ENCODE measurements at regions not wholly inside any gene's neighbourhood (a gene's known extent, or its start where the extent isn't known, plus 50 kb on each side); places are given as distances from the start of the nearest gene placed in this dataset.
A peak's percentile ranks its signal among the peaks of the same experiment; 100 is the strongest.

GRCh38 chr4:124209211-124209610, 503.3 kb downstream of the ANKRD50 start:
- no peaks in the 10 kb centered on the region for H3K36me3 Mint-ChIP-seq
- no peaks in the 10 kb centered on the region for H3K4me1 Mint-ChIP-seq (ENCODE audit: low read depth)

DNA sequence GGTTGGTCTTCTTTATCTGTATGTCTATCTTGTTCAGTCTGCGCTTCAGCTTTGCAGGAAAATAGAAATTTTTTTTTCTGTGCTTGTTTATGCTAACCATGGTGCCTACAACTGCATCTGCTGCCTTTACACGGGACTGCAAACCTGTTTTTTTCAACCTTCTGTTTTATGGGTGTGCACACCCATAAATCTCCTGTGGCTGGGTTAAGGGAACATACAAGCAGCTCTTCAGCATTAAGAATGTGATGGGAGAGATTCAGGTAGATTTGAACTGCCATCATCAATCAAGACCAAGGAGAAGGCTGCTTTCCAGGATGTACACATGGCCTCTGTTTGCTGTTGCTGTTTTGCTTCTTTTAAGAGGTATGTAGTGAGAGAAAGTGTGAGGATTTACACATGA, 502.9 kb downstream of the ANKRD50 start:
- no peaks in the 10 kb centered on the region for H3K27me3 Mint-ChIP-seq
- no peak overlapping the region for H3K27ac Mint-ChIP-seq
- no peaks in the 10 kb centered on the region for H3K9me3 Mint-ChIP-seq (ENCODE audit: low read depth)
- no peaks in the 10 kb centered on the region for H3K36me3 Mint-ChIP-seq
- H3K4me3 Mint-ChIP-seq, result no peak overlapping the region
- no peaks in the 10 kb centered on the region for H3K4me1 Mint-ChIP-seq (ENCODE audit: low read depth)

More at GRCh38 chr4:124209211-124209610, 503.3 kb downstream of the ANKRD50 start:
- H3K27me3 Mint-ChIP-seq, result no peaks in the 10 kb centered on the region
- H3K4me3 Mint-ChIP-seq, result no peak overlapping the region
- no peak overlapping the region for H3K27ac Mint-ChIP-seq
- no peaks in the 10 kb centered on the region for H3K9me3 Mint-ChIP-seq (ENCODE audit: low read depth)

DNA sequence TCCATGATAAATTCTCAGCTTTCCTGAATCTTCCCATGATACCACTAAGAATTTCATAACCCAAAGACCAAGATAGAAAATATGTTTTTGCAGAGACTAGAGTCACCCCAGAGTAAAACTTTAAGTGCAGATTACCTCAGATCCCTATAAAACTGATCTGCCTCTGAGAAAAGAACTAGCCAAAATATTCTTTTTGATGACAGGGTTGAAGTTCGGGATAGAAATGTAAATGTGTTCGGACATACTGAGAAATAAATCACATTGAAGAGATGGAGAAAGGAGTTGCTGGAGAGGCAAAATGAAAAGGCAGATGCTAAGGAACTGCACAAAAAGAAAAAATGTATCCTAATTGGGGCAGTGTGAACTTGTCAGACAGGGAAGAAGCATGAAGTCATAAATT, 501.8 kb downstream of the ANKRD50 start:
- Mint-ChIP-seq H3K27me3 (no peaks in the 10 kb centered on the region), H3K36me3 (no peaks in the 10 kb centered on the region), H3K4me3 (no peak overlapping the region), H3K4me1 (ENCODE audit: low read depth) (no peaks in the 10 kb centered on the region), H3K27ac (no peak overlapping the region), H3K9me3 (ENCODE audit: low read depth) (no peaks in the 10 kb centered on the region)

- Mint-ChIP-seq H3K36me3 (no peaks in the 10 kb centered on the region), H3K9me3 (ENCODE audit: low read depth) (no peaks in the 10 kb centered on the region), H3K4me3 (no peak overlapping the region), H3K27ac (no peak overlapping the region), H3K27me3 (no peaks in the 10 kb centered on the region), H3K4me1 (ENCODE audit: low read depth) (no peaks in the 10 kb centered on the region)
Observed at GRCh38 chr4:124212815-124213630, 499.5 kb downstream of the ANKRD50 start.

- no peaks in the 10 kb centered on the region for H3K4me1 Mint-ChIP-seq (ENCODE audit: low read depth)
Observed at GRCh38 chr4:124219389-124219788, 493.1 kb downstream of the ANKRD50 start.

DNA sequence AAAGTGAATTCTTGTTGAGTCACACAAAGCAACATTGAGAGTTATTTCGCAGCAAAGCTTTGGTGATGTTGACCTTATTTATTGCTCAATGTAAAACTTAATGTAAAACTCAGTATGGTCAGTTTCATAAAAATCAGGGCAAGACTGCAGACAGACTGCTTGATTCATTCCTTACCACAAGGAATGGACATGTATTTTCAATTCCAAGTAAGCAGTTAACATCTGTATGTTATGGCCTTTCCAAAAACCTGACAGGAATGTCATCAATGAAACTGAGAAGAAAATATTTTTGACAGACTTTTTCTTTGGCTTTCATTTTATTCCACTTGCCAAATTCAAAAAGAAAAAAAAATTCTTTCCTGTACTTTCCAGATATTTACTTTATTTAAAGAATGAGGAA, 488.3 kb downstream of the ANKRD50 start:
- Mint-ChIP-seq H3K9me3 (ENCODE audit: low read depth) (peaks cover 4% of the 10 kb centered on the region), H3K4me1 (ENCODE audit: low read depth) (no peaks in the 10 kb centered on the region), H3K27me3 (no peaks in the 10 kb centered on the region), H3K4me3 (no peak overlapping the region), H3K27ac (no peak overlapping the region), H3K36me3 (no peaks in the 10 kb centered on the region)

More at GRCh38 chr4:124219389-124219788, 493.1 kb downstream of the ANKRD50 start:
- H3K27ac Mint-ChIP-seq, result no peak overlapping the region
- H3K27me3 Mint-ChIP-seq, result no peaks in the 10 kb centered on the region
- H3K36me3 Mint-ChIP-seq, result no peaks in the 10 kb centered on the region
- H3K9me3 Mint-ChIP-seq (ENCODE audit: low read depth), result no peaks in the 10 kb centered on the region
- H3K4me3 Mint-ChIP-seq, result no peak overlapping the region

DNA sequence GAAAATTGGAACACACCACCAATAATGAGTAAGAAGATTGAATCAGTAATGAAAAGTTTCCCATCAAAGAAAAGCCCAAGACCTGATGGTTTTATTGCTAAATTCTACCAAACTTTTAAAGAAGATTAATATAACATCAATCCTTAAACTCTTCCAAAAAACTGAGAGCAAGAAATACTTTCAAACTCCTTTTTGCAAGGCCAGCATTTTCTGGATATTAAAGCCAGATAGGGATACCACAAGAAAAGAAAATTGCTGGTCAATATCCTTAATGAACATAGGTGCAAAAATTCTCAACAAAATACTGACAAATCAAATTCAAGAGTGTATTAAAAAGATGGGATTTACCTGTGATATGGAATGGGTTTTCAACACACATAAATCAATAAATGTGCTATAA, 484.6 kb downstream of the ANKRD50 start:
- peaks cover 6% of the 10 kb centered on the region for H3K9me3 Mint-ChIP-seq (ENCODE audit: low read depth)
- no peaks in the 10 kb centered on the region for H3K36me3 Mint-ChIP-seq
- H3K27ac Mint-ChIP-seq, result no peak overlapping the region
- H3K4me1 Mint-ChIP-seq (ENCODE audit: low read depth), result no peaks in the 10 kb centered on the region
- H3K27me3 Mint-ChIP-seq, result no peaks in the 10 kb centered on the region
- no peak overlapping the region for H3K4me3 Mint-ChIP-seq

DNA sequence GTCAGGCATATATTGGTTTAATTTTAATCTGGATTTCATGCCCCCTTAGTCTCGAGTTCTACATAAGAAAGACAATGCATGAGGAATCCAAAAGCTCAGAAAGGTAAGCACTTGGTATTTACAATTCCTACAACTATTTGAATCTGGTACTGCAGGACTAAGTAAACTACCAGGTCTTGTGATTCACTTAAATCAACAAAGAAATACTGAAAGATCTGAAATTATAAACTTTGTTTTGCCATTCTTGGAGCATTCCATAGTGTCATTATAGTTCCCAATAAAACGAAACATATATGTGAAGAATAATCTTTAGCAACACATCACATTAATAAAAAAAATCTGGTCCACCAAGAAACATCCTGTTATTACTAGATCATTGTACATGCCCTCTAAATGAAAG, 482.3 kb downstream of the ANKRD50 start:
- H3K27me3 Mint-ChIP-seq, result no peaks in the 10 kb centered on the region
- H3K36me3 Mint-ChIP-seq, result no peaks in the 10 kb centered on the region
- H3K27ac Mint-ChIP-seq, result no peak overlapping the region
- H3K4me3 Mint-ChIP-seq, result no peak overlapping the region
- no peaks in the 10 kb centered on the region for H3K4me1 Mint-ChIP-seq (ENCODE audit: low read depth)
- peaks cover 6% of the 10 kb centered on the region for H3K9me3 Mint-ChIP-seq (ENCODE audit: low read depth)

- Mint-ChIP-seq H3K27me3 (peaks cover 2% of the 10 kb centered on the region), H3K27ac (no peak overlapping the region), H3K4me1 (ENCODE audit: low read depth) (no peaks in the 10 kb centered on the region), H3K36me3 (no peaks in the 10 kb centered on the region), H3K4me3 (no peak overlapping the region), H3K9me3 (ENCODE audit: low read depth) (peaks cover 3% of the 10 kb centered on the region)
Observed at GRCh38 chr4:124234771-124235170, 477.8 kb downstream of the ANKRD50 start.

- H3K27me3 Mint-ChIP-seq, result peaks cover 2% of the 10 kb centered on the region
- H3K9me3 Mint-ChIP-seq (ENCODE audit: low read depth), result no peaks in the 10 kb centered on the region
- no peak overlapping the region for H3K4me3 Mint-ChIP-seq
- H3K36me3 Mint-ChIP-seq, result no peaks in the 10 kb centered on the region
- H3K4me1 Mint-ChIP-seq (ENCODE audit: low read depth), result no peaks in the 10 kb centered on the region
- H3K27ac Mint-ChIP-seq, result no peak overlapping the region
Observed at GRCh38 chr4:124243671-124244366, 468.7 kb downstream of the ANKRD50 start.

GRCh38 chr4:124253080-124253479, 459.5 kb downstream of the ANKRD50 start:
- no peaks in the 10 kb centered on the region for H3K36me3 Mint-ChIP-seq
- H3K27ac Mint-ChIP-seq, result no peak overlapping the region
- H3K27me3 Mint-ChIP-seq, result peaks cover 1% of the 10 kb centered on the region
- no peaks in the 10 kb centered on the region for H3K4me1 Mint-ChIP-seq (ENCODE audit: low read depth)
- no peaks in the 10 kb centered on the region for H3K9me3 Mint-ChIP-seq (ENCODE audit: low read depth)
- H3K4me3 Mint-ChIP-seq, result no peak overlapping the region

- Mint-ChIP-seq H3K4me3 (no peak overlapping the region), H3K9me3 (ENCODE audit: low read depth) (no peaks in the 10 kb centered on the region), H3K27ac (peak overlapping the region; percentile 41), H3K4me1 (ENCODE audit: low read depth) (no peaks in the 10 kb centered on the region), H3K27me3 (no peaks in the 10 kb centered on the region), H3K36me3 (no peaks in the 10 kb centered on the region)
Observed at GRCh38 chr4:124262211-124263179, 450.0 kb downstream of the ANKRD50 start.

- H3K27me3 Mint-ChIP-seq, result peaks cover 3% of the 10 kb centered on the region
- H3K27ac Mint-ChIP-seq, result no peak overlapping the region
- no peaks in the 10 kb centered on the region for H3K4me1 Mint-ChIP-seq (ENCODE audit: low read depth)
- no peak overlapping the region for H3K4me3 Mint-ChIP-seq
- H3K9me3 Mint-ChIP-seq (ENCODE audit: low read depth), result no peaks in the 10 kb centered on the region
- no peaks in the 10 kb centered on the region for H3K36me3 Mint-ChIP-seq
Observed at GRCh38 chr4:124265701-124266100, 446.8 kb downstream of the ANKRD50 start.

DNA sequence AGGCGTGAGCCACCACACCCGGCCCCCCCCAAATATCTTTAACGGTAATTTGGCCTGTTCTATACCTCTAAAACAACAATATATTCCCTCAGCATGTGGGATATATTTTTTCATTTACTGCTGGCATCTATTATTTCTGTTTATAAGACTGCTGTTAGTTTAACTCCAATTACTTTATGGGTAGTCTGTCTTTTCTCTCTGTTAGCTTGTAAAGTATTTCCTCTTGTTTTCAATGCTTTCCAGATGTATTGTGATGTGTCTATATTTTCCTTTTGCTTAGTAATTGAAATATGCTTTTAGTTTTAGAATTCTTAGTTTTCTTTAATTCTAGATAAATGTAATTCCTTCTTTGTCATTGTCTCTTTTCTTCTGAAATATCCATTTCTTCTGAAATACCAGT, 445.8 kb downstream of the ANKRD50 start:
- H3K27ac Mint-ChIP-seq, result no peak overlapping the region
- no peaks in the 10 kb centered on the region for H3K36me3 Mint-ChIP-seq
- no peak overlapping the region for H3K4me3 Mint-ChIP-seq
- H3K27me3 Mint-ChIP-seq, result peaks cover 3% of the 10 kb centered on the region
- no peaks in the 10 kb centered on the region for H3K9me3 Mint-ChIP-seq (ENCODE audit: low read depth)
- no peaks in the 10 kb centered on the region for H3K4me1 Mint-ChIP-seq (ENCODE audit: low read depth)

GRCh38 chr4:124276461-124276860, 436.1 kb downstream of the ANKRD50 start:
- Mint-ChIP-seq H3K4me1 (ENCODE audit: low read depth) (no peaks in the 10 kb centered on the region), H3K9me3 (ENCODE audit: low read depth) (no peaks in the 10 kb centered on the region), H3K27me3 (peaks cover 9% of the 10 kb centered on the region), H3K27ac (no peak overlapping the region), H3K36me3 (no peaks in the 10 kb centered on the region), H3K4me3 (no peak overlapping the region)

Measured in activated naive CD8-positive, alpha-beta T cell (primary cell).